Activated CD8-positive, alpha-beta T cell treated with anti-CD3 and anti-CD28 coated beads, Interleukin-2, amount 10 ng/mL, durations not matched to agents 7 days and 5 days (primary cell): ENCODE measurements at regions not wholly inside any gene's neighbourhood (a gene's known extent, or its start where the extent isn't known, plus 50 kb on each side); places are given as distances from the start of the nearest gene placed in this dataset.
A peak's percentile ranks its signal among the peaks of the same experiment; 100 is the strongest.
"Not testable (repeated sequence)": the region's sequence is repeated elsewhere in the genome, so short reads cannot be mapped to it uniquely, and the experiment has no call there.

Experiments used
- ATAC-seq: fragments of 150-1000 bp; cut with Tn5 transposase; one replicate; pipeline ENCODE4 v1.10.0; 2021; ENCODE audit warnings: moderate library complexity
- CTCF ChIA-PET: fragments of 350-600 bp; sonication (Branson Sonifier 250); formaldehyde crosslinking; loops from one replicate; lab custom pipeline; 2021; ENCODE audit warnings: antibody characterized with exemption; lab: Charles Lee
- POLR2A ChIA-PET: fragments of 350-600 bp; sonication (Branson Sonifier 250); formaldehyde crosslinking; loops from one replicate; lab custom pipeline; 2021; ENCODE audit warnings: antibody characterized with exemption; lab: Charles Lee
- DNase-seq: peaks from one replicate; pipeline ENCODE4 v3.0.0-alpha.2; 2020
- H3K27ac Mint-ChIP-seq: one replicate; pipeline ENCODE4 v1.8.0; 2021; ENCODE audit warnings: mild to moderate bottlenecking, mixed read lengths
- H3K27me3 Mint-ChIP-seq: one replicate; pipeline ENCODE4 v1.8.0; 2021; ENCODE audit warnings: low read depth, mixed read lengths
- H3K36me3 Mint-ChIP-seq: one replicate; pipeline ENCODE4 v1.8.0; 2021; ENCODE audit warnings: low read depth, mixed read lengths
- H3K4me1 Mint-ChIP-seq: one replicate; pipeline ENCODE4 v1.8.0; 2021; ENCODE audit warnings: low read depth, mixed read lengths
- H3K4me3 Mint-ChIP-seq: one replicate; pipeline ENCODE4 v1.8.0; 2021; ENCODE audit warnings: mild to moderate bottlenecking, mixed read lengths
- H3K9me3 Mint-ChIP-seq: one replicate; pipeline ENCODE4 v1.8.0; 2022; ENCODE audit warnings: mixed read lengths; ENCODE audit not compliant: insufficient read depth

DNA sequence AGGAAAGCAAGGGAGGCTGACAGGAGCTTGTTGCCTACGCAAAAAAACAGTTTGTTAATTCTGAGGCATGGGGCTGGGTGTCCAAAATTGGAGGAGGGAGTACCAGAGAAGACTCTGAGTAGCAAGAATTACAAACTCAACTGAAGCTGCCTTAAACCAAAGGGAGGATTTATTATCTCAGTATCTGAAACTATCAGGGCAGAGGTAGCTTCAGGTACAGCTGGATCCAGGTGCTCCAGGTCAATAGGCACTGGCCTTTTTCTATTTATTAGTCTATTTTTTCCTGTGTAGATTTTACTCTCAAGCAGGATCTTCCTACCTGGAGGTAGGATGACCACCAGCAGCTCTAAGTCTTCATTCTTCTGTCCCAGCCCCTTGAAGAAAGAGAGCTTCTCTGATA is 135.3 kb upstream of the NCOR2 start:
- CTCF ChIA-PET, result no interaction called here
- Mint-ChIP-seq H3K27me3 (peaks cover 11% of the 10 kb centered on the region), H3K9me3 (no peaks in the 10 kb centered on the region), H3K4me3 (no peak overlapping the region), H3K36me3 (no peaks in the 10 kb centered on the region), H3K27ac (no peak overlapping the region), H3K4me1 (no peaks in the 10 kb centered on the region)
- POLR2A ChIA-PET, result interaction anchor here (1.0 kb wide), 1 partner anchor 29 kb away, joined by 3 read pairs; no protein-coding TSS in a partner anchor
- ATAC-seq, result no peak
- no peak for DNase-seq

DNA sequence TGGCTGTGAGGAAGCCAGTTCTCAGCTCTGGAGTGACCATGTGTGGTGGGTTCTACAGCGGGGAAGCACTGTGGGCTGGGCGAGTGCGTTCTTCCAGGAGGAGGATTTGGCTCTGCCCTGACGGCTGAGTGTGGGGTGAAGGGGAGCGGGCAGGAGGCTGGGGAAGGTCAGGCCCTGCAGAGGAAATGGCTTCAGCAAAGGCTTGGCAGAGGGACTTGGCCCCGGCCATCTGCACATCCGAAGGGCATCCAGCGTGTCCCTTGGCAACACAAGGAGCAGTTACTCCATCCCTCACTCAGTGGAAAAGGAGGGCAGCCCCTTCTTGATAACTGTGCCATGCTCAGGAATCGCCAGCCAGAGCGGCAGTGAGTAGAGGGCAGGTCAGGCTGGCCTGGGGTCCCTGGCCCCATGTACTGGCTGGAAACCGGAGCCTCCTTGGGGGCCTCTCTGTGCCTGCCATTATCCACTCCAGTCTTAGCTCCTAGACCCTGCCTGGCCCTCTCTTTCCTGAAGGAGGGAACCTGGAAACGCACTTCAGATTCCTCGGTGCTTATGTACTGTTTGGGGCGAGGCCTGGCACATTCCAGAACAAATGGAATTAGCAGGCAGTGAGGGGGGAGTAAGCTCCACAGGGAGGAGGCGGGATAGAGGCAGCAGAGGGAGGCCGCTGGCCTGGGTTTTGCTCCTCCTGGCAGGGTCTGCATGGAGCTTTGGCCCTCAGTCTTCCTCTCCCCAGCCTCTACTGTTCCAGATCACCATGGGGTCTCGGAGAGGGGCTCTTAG is 133.6 kb upstream of the NCOR2 start:
- Mint-ChIP-seq H3K9me3 (no peaks in the 10 kb centered on the region), H3K27me3 (peaks cover 16% of the 10 kb centered on the region), H3K4me1 (no peaks in the 10 kb centered on the region), H3K27ac (no peak overlapping the region), H3K4me3 (no peak overlapping the region), H3K36me3 (no peaks in the 10 kb centered on the region)
- POLR2A ChIA-PET, result no interaction called here
- CTCF ChIA-PET, result no interaction called here
- no peak for ATAC-seq
- no peak for DNase-seq

- Mint-ChIP-seq H3K36me3 (no peaks in the 10 kb centered on the region), H3K27ac (no peak overlapping the region), H3K4me3 (no peak overlapping the region), H3K27me3 (peaks cover 19% of the 10 kb centered on the region), H3K9me3 (no peaks in the 10 kb centered on the region), H3K4me1 (peaks cover 7% of the 10 kb centered on the region)
- ATAC-seq, result no peak
- CTCF ChIA-PET, result no interaction called here
- POLR2A ChIA-PET, result no interaction called here
- no peak for DNase-seq
Observed at GRCh38 chr12:124699909-124700308, 132.5 kb upstream of the NCOR2 start.

DNA sequence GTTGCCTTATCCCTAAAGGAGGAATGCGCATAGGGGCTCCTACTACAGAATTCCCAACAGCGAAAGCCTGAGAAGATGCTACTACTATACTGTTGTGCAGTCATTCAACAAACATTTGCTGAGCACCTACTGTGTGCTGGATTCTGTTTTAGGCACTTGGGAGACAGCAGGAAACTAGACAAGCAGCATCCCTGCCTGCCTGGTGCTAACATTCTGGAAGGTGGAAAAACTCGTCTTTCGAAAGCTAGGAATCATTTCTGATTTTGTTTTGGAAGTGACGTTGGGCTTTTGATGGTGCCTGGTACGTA is 131.5 kb upstream of the NCOR2 start:
- ATAC-seq (no peak), DNase-seq (no peak)
- Mint-ChIP-seq H3K9me3 (no peaks in the 10 kb centered on the region), H3K27me3 (peaks cover 19% of the 10 kb centered on the region), H3K27ac (no peak overlapping the region), H3K36me3 (no peaks in the 10 kb centered on the region), H3K4me3 (no peak overlapping the region), H3K4me1 (peaks cover 16% of the 10 kb centered on the region)
- ChIA-PET CTCF (no interaction called here), POLR2A (no interaction called here)

GRCh38 chr12:124698211-124698997 is 131.0 kb upstream of the NCOR2 start:
- ChIA-PET POLR2A (no interaction called here), CTCF (no interaction called here)
- Mint-ChIP-seq H3K9me3 (peaks cover 1% of the 10 kb centered on the region), H3K4me1 (peaks cover 18% of the 10 kb centered on the region), H3K36me3 (no peaks in the 10 kb centered on the region), H3K27ac (no peak overlapping the region), H3K4me3 (no peak overlapping the region), H3K27me3 (peaks cover 19% of the 10 kb centered on the region)
- no peak for ATAC-seq
- DNase-seq, result no peak

DNA sequence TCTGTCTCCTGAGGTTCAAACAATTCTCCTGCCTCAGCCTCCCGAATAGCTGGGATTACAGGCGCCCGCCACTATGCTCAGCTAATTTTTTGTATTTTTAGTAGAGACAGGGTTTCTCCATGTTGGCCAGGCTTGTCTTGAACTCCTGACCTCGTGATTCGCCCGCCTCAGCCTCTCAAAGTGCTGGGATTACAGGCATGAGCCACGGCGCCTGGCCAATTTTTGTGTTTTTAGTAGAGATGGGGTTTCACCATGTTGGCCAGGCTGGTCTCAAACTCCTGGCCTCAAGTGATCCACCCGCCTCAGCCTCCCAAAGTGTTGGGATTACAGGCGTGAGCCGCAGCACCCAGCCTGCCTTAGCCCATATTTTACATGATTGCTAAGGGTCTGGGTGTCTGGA is 130.3 kb upstream of the NCOR2 start:
- H3K27me3 Mint-ChIP-seq, result peaks cover 19% of the 10 kb centered on the region
- ATAC-seq, CTCF ChIA-PET, H3K4me3 Mint-ChIP-seq, H3K27ac Mint-ChIP-seq, H3K36me3 Mint-ChIP-seq, POLR2A ChIA-PET, DNase-seq, H3K9me3 Mint-ChIP-seq: not testable (repeated sequence)
- peaks cover 22% of the 10 kb centered on the region for H3K4me1 Mint-ChIP-seq

- ChIA-PET CTCF (no interaction called here), POLR2A (interaction anchor here (1.6 kb wide), 1 partner anchor 9 kb away, joined by 3 read pairs; no protein-coding TSS in a partner anchor)
- Mint-ChIP-seq H3K4me3 (no peak overlapping the region), H3K9me3 (peaks cover 11% of the 10 kb centered on the region), H3K36me3 (peaks cover 11% of the 10 kb centered on the region), H3K27me3 (peaks cover 19% of the 10 kb centered on the region), H3K27ac (no peak overlapping the region), H3K4me1 (peaks cover 24% of the 10 kb centered on the region)
- DNase-seq, result no peak
- ATAC-seq, result no peak
Observed at GRCh38 chr12:124696693-124697476, 129.5 kb upstream of the NCOR2 start.

GRCh38 chr12:124695861-124696260 is 128.4 kb upstream of the NCOR2 start:
- CTCF ChIA-PET, result no interaction called here
- H3K36me3 Mint-ChIP-seq, result peaks cover 16% of the 10 kb centered on the region
- DNase-seq (no peak), ATAC-seq (no peak)
- H3K27ac Mint-ChIP-seq, result no peak overlapping the region
- H3K27me3 Mint-ChIP-seq, result peaks cover 19% of the 10 kb centered on the region
- peaks cover 24% of the 10 kb centered on the region for H3K4me1 Mint-ChIP-seq
- H3K4me3 Mint-ChIP-seq, result no peak overlapping the region
- peaks cover 18% of the 10 kb centered on the region for H3K9me3 Mint-ChIP-seq
- POLR2A ChIA-PET, result interaction anchor here (0.7 to 1.6 kb wide), 2 partner anchors 8 to 16 kb away, joined by 3 read pairs; no protein-coding TSS in a partner anchor

GRCh38 chr12:124694846-124695497 is 127.6 kb upstream of the NCOR2 start:
- peaks cover 16% of the 10 kb centered on the region for H3K36me3 Mint-ChIP-seq
- no peak for DNase-seq
- H3K27me3 Mint-ChIP-seq, result peaks cover 19% of the 10 kb centered on the region
- no peak overlapping the region for H3K27ac Mint-ChIP-seq
- peaks cover 18% of the 10 kb centered on the region for H3K9me3 Mint-ChIP-seq
- POLR2A ChIA-PET, result no interaction called here
- ATAC-seq, result no peak
- H3K4me3 Mint-ChIP-seq, result no peak overlapping the region
- CTCF ChIA-PET, result no interaction called here
- H3K4me1 Mint-ChIP-seq, result peaks cover 24% of the 10 kb centered on the region

DNA sequence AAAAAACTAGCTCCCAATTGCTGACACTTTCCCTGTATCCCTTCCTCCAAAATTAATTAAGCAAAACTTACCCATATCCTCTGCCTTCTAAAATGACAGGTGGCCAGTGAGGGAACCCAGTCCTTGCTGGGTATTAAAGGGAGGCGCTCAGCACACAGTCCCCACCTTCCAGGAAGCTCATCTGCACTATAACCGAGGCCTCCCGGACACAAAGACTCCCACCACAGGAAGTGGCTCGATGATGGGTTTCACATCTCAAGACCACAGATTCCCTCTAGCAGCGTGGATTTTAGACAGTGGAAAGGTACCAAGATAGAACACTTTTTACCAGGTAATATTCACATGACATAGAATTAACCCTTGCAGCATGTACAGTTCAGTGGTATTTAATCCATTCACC is 126.8 kb upstream of the NCOR2 start:
- Mint-ChIP-seq H3K27me3 (peaks cover 18% of the 10 kb centered on the region), H3K9me3 (peaks cover 18% of the 10 kb centered on the region), H3K4me1 (peaks cover 26% of the 10 kb centered on the region), H3K4me3 (peak overlapping the region; percentile 50), H3K36me3 (peaks cover 16% of the 10 kb centered on the region), H3K27ac (peak overlapping the region; percentile 45)
- ChIA-PET POLR2A (no interaction called here), CTCF (no interaction called here)
- DNase-seq, result peak; percentile 72
- peak; percentile 94 for ATAC-seq

DNA sequence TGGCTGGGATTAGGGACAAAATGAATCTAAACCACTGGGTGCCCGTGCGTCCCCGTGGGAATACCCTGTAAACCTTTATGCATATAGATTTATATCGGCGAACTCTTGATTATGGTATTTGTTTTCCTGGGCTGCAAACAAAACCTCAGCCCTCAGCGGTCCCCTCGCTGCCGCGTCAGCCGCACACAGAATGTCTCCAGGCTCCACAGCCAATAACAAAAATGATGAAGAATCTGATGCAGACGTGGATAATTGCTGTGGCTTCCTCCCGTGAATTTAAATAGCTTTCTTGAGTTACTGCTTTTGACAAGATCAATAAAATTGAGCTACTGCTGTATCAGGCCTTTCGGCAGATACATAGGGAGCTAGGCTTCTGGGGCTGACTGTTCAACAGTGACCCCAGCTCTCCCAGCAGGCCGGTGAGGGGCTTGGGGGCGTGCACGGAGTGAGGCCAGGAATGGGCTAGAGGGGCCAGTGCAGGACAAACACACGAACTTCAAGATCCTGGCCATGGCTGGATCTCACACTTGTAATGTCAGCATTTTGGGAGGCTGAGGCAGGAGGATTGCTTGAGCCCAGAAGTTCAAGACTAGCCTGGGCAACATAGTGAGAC is 125.8 kb upstream of the NCOR2 start:
- no peak overlapping the region for H3K4me3 Mint-ChIP-seq
- CTCF ChIA-PET, result no interaction called here

More for the DNA sequence above, 125.8 kb upstream of the NCOR2 start:
- H3K36me3 Mint-ChIP-seq, result peaks cover 16% of the 10 kb centered on the region
- ATAC-seq, result no peak
- peaks cover 11% of the 10 kb centered on the region for H3K27me3 Mint-ChIP-seq
- peaks cover 34% of the 10 kb centered on the region for H3K4me1 Mint-ChIP-seq
- POLR2A ChIA-PET, result no interaction called here
- no peak overlapping the region for H3K27ac Mint-ChIP-seq
- peaks cover 18% of the 10 kb centered on the region for H3K9me3 Mint-ChIP-seq
- no peak for DNase-seq
